ENCODE measurements at regions not wholly inside any gene's neighbourhood (a gene's known extent, or its start where the extent isn't known, plus 50 kb on each side); places are given as distances from the start of the nearest gene placed in this dataset.

DNA sequence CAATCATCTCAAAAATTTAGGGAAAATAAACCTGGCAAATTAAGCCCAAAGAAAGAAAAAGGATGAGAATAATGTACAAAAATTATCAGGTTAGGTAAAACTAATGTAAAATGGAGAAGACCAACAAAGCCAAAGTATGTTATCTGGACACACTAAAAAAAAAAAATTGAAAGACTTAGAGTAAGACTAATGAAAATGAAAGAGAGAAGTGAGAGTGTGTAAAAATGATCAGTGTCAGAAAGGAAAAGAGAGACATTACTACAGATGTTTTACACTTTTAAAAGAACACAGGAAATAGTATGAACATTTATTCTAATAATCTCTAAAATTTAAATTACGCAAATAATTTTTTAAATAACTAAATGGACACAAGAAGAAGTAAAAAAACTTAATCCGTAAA lies 573.3 kb upstream of the NR2F2 start:
- no peak overlapping the region for H3K4me3 ChIP-seq (ENCODE audit: low read depth, low read length)
- TF ChIP-seq, protein P1, sequence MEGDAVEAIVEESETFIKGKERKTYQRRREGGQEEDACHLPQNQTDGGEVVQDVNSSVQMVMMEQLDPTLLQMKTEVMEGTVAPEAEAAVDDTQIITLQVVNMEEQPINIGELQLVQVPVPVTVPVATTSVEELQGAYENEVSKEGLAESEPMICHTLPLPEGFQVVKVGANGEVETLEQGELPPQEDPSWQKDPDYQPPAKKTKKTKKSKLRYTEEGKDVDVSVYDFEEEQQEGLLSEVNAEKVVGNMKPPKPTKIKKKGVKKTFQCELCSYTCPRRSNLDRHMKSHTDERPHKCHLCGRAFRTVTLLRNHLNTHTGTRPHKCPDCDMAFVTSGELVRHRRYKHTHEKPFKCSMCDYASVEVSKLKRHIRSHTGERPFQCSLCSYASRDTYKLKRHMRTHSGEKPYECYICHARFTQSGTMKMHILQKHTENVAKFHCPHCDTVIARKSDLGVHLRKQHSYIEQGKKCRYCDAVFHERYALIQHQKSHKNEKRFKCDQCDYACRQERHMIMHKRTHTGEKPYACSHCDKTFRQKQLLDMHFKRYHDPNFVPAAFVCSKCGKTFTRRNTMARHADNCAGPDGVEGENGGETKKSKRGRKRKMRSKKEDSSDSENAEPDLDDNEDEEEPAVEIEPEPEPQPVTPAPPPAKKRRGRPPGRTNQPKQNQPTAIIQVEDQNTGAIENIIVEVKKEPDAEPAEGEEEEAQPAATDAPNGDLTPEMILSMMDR (IDR thresholded peaks at IDR 0.05; ENCODE audit: borderline replicate concordance, insufficient read depth, low read depth, low read length): no peak

DNA sequence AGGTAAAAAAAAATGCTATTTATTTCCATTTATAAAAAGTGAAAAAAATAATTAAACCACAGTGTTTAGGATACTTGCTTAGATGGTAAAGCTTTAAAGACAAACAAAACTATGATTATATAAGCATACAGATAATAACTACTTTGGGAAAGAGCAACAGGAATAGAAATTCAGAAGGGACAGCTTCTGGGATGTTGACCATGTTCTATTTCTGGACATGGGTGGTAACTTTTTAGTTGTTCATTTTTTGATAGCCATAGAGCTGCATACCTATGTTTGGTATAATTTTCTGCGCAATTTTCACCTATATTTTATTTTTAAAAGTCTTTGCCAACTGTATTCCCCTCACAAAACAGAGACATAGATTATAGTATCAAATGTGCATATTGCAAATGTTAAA lies 572.0 kb upstream of the NR2F2 start:
- H3K4me3 ChIP-seq (ENCODE audit: low read depth, low read length): no peak overlapping the region
- TF ChIP-seq, protein P1 (IDR thresholded peaks at IDR 0.05; ENCODE audit: borderline replicate concordance, insufficient read depth, low read depth, low read length): no peak

DNA sequence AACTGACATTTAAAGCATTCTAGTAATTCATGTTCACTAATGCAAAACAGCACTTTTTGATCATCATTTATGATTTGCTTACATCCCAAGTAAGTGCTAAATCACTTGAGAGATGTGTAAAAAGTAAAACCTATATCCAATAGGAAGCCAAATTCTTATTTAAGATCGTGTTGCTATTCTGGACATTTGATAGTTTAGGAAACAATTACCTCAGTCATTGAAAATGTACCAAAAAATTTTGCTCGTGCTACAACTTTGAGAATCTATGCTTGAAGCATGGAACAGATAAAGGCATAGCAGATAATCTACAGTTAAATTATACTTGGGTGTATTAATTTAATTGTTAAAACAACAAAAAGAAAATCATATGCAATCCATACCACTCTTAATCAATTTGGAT lies 571.6 kb upstream of the NR2F2 start:
- TF ChIP-seq, protein P1 (IDR thresholded peaks at IDR 0.05; ENCODE audit: borderline replicate concordance, insufficient read depth, low read depth, low read length): no peak
- H3K4me3 ChIP-seq (ENCODE audit: low read depth, low read length): no peak overlapping the region

DNA sequence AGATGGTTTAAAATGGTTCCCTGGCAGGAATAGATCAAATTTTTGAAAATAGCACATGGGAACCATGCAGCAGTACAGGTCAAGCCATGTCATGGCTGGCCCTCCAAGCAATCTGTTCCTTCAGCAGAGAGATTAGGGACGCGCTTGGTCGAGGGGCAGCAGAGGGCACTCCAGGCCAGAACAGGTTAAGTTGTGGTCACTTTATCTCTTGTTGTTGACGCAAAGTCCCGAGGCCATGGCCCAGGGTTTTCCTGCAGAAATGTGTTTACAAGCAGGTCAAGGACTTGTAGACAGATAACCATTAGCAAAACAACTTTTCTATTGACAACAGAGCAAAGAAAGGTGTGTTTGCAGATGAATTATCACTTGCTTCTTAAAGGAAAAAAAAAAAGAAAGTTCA lies 570.0 kb upstream of the NR2F2 start:
- TF ChIP-seq, protein P1 (IDR thresholded peaks at IDR 0.05; ENCODE audit: borderline replicate concordance, insufficient read depth, low read depth, low read length): peak; percentile 15; the same call in 1 of the 2 replicates
- H3K4me3 ChIP-seq (ENCODE audit: low read depth, low read length): no peak overlapping the region

DNA sequence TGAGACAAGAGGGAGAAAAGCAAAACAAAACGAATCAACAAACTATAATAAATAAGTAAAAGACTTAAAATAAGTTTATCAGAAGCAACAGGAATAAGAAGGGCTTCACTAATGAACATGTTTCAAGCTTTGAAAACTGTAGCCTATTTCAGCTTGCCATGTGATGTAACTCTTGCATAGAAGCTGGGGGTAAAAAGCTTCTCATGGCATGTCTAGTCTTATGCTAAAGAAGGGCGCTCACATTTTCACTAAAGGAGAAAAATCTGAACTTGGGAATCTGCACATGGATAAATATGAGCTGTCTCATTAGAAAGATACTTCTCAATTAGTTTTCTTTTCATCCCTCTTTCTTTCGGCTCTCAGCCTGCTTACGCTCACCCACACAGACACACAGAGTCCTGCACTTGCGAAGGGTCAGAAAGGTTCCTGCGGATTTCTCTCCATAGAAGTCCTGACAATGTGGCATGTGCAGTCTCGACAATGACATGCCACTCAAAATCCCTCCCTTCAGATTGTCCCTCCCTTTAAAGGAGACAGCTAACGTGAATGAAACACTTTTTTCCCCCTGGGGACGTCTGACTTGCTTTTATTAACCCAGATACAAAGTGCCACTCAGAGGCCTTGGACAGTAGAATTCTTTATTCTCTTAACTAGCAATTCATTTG lies 568.9 kb upstream of the NR2F2 start:
- TF ChIP-seq, protein P1 (IDR thresholded peaks at IDR 0.05; ENCODE audit: borderline replicate concordance, insufficient read depth, low read depth, low read length): no peak
- no peak overlapping the region for H3K4me3 ChIP-seq (ENCODE audit: low read depth, low read length)

DNA sequence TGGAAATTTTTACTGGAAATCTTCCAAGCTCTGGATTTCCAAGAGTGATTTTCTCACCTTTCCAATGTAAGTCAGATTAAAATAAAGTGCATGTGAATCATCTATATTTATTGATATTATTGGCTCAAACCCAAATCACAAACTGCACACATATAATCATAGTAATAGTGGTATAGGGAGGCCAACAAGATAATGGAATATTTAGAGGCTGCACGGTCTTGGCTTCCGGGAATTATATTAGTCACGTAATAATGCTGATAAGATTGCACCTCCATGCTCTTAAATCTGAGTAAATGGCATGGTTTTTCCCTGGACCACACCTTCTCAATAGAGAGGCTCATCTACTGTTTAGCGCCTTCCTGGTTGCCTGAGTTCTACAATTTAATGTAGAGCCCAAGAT lies 567.1 kb upstream of the NR2F2 start:
- H3K4me3 ChIP-seq (ENCODE audit: low read depth, low read length): no peak overlapping the region
- TF ChIP-seq, protein P1 (IDR thresholded peaks at IDR 0.05; ENCODE audit: borderline replicate concordance, insufficient read depth, low read depth, low read length): no peak

DNA sequence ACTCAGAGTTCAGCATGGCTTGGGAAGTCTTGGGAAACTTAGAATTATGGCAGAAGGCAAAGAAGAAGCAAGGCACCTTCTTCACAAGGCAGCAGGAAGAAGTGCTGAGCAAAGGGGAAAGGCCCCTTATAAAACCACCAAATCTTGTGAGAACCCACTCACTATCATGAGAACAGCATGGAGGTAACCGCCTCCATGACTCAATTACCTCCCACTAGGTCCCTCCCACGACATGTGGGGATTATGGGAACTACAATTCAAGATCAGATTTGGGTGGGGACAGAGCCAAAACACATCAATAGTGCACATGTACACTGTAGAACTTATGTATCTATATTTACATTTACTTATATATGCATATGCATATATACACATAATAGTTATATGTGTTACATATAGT lies 565.3 kb upstream of the NR2F2 start:
- TF ChIP-seq, protein P1 (IDR thresholded peaks at IDR 0.05; ENCODE audit: borderline replicate concordance, insufficient read depth, low read depth, low read length): no peak
- H3K4me3 ChIP-seq (ENCODE audit: low read depth, low read length): no peak overlapping the region
